Left renal pelvis (tissue), 4 donors: ENCODE measurements at regions not wholly inside any gene's neighbourhood (a gene's known extent, or its start where the extent isn't known, plus 50 kb on each side); places are given as distances from the start of the nearest gene placed in this dataset.

Experiments
- DNase-seq, 4 donors: peaks; one replicate each; pipeline ENCODE4 v3.0.0-alpha.2; 2013; ENCODE audit warnings: low read depth in 4 of 4, low spot score in 3 of 4

GRCh38 chr2:23270810-23271209 lies 114.2 kb upstream of the KLHL29 start:
- DNase-seq: no peak

- no peak for DNase-seq
Observed at GRCh38 chr2:23271230-23271629, 113.7 kb upstream of the KLHL29 start.

- DNase-seq: no peak
Observed at GRCh38 chr2:23273786-23274185, 111.2 kb upstream of the KLHL29 start.

- DNase-seq: no peak
Observed at GRCh38 chr2:23280401-23280800, 104.6 kb upstream of the KLHL29 start.

- DNase-seq: no peak
Observed at GRCh38 chr2:23283653-23284052, 101.3 kb upstream of the KLHL29 start.

- DNase-seq: no peak
Observed at GRCh38 chr2:23285091-23285800, 99.7 kb upstream of the KLHL29 start.

GRCh38 chr2:23286031-23286757 lies 98.8 kb upstream of the KLHL29 start:
- no peak for DNase-seq

- DNase-seq: peak; percentile 25 to 43 (median 31)
Observed at GRCh38 chr2:23286758-23287704, 97.9 kb upstream of the KLHL29 start.

GRCh38 chr2:23289671-23290070 lies 95.3 kb upstream of the KLHL29 start:
- DNase-seq: no peak

GRCh38 chr2:23291239-23291638 lies 93.7 kb upstream of the KLHL29 start:
- DNase-seq: no peak

GRCh38 chr2:23292024-23292423 lies 93.0 kb upstream of the KLHL29 start:
- no peak for DNase-seq

- DNase-seq: no peak
Observed at GRCh38 chr2:23293063-23293462, 91.9 kb upstream of the KLHL29 start.

GRCh38 chr2:23293731-23294130 lies 91.2 kb upstream of the KLHL29 start:
- DNase-seq: no peak

GRCh38 chr2:23294238-23294637 lies 90.7 kb upstream of the KLHL29 start:
- no peak for DNase-seq

- DNase-seq: no peak
Observed at GRCh38 chr2:23296691-23297090, 88.3 kb upstream of the KLHL29 start.

GRCh38 chr2:23297112-23297511 lies 87.9 kb upstream of the KLHL29 start:
- no peak for DNase-seq

- DNase-seq: no peak
Observed at GRCh38 chr2:23298551-23298950, 86.4 kb upstream of the KLHL29 start.

GRCh38 chr2:23299476-23300195 lies 85.3 kb upstream of the KLHL29 start:
- DNase-seq: no peak

- DNase-seq: no peak
Observed at GRCh38 chr2:23301136-23301535, 83.8 kb upstream of the KLHL29 start.

GRCh38 chr2:23302591-23302990 lies 82.4 kb upstream of the KLHL29 start:
- DNase-seq: no peak

GRCh38 chr2:23306401-23306800 lies 78.6 kb upstream of the KLHL29 start:
- DNase-seq: no peak
